HG03565 (cell line): ENCODE measurements at regions not wholly inside any gene's neighbourhood (a gene's known extent, or its start where the extent isn't known, plus 50 kb on each side); places are given as distances from the start of the nearest gene placed in this dataset.
"Not testable (repeated sequence)": the region's sequence is repeated elsewhere in the genome, so short reads cannot be mapped to it uniquely, and the experiment has no call there.

Experiments
- ATAC-seq: cut with Tn5 transposase; IDR thresholded peaks from one replicate; pipeline ENCODE4 v1.9.1; 2021; ENCODE audit warnings: mild to moderate bottlenecking, moderate library complexity; ENCODE audit not compliant: unreplicated experiment

- ATAC-seq = no peak
These were observed 272.6 kb upstream of the NPSR1 start for GRCh38 chr7:34385384-34385783.

DNA sequence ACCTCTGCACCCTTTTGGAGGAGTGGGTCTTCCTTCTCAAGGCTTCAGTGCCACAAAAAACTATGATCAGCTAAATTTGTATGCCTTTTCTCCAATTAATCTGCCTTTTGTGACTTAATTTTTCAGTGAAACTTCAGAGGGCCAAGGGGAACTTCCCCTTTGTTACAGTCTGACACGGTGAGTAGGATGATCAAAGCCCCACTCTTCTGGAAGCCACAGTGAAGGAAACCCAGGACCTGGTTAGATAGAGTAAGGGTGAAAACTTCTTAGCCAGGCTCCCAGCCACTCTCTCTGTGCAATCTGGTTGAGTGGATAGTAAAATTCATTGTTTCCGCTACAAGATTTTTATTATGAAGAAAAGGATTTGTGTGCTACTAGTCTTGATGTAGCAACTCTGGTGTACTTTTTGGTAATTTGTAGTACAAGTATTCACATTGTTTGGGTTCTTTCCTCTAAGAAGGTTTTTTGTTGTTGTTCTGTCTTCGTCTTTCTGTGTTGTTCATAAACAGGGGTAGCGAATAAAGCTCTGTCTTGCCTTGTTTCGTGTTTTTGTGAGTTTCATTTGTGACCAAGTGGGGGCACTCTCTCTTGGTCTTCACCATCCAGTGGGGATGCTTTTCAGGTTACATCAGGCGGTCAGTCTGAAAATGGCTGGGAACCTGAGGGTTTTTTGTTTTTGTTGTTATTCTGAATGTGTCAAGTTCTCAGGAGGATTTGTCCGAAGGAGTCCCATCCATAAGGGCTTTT lies 268.5 kb upstream of the NPSR1 start:
- no peak for ATAC-seq

DNA sequence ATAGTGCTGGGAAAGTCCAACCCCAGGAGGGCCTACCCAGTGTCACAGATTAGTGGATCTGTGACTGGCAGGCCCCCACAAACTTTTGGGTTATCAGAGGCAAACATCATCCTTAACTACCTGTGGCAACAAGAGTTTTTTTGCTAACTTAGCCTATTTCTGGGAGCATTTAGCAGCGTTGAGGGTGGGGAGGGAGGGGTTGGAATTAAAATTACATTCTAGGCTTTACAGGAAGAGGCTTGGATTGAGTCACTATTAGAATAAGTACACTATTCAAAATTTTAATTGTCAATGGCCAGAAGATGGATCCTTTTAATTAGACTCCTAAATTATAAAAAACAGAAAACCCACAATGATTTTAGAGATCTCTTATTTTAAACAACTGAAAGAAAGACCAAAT lies 267.9 kb upstream of the NPSR1 start:
- ATAC-seq = no peak

DNA sequence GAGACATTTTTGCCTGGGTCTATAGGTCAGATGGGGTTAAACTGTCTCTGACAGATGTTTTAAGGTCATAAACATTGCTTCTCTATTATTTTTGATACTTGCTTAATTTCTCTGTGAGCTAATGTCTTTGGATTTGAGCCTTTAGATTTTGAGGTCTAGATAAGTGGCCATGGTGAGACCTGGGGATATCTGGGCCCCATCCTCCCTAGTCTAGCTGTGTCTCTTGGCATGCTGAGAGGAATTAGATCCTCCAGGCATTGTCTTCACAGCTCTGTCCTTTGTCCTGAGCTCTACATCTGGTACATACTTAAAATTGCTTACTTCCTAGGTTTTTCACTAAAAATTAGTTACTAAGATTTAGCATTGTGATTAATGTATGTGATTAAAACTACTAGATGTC lies 265.0 kb upstream of the NPSR1 start:
- no peak for ATAC-seq

- ATAC-seq = no peak
These were observed 261.5 kb upstream of the NPSR1 start for GRCh38 chr7:34396437-34397064.

DNA sequence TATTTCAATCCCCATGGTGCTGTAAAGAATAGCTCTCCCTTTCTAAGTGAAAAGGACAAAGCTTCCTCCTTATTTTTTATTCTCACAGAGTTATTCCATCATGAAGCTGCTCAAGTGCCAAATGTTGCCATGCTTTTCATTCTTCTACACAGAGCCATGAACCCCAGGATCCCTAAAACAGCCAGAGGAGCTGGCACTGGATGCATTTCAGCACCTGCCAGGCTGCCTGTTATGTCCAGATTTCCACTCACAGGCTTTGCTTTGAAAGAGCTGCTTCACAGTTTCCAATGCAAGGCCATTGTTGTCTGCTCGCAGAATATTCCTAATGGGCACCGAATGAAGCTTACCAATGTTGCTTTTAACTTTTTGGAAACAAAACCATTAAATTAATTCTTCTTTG lies 256.2 kb upstream of the NPSR1 start:
- ATAC-seq = no peak

- ATAC-seq = no peak
These were observed 251.0 kb upstream of the NPSR1 start for GRCh38 chr7:34406848-34407530.

- no peak for ATAC-seq
These were observed 250.4 kb upstream of the NPSR1 start for GRCh38 chr7:34407586-34407985.

GRCh38 chr7:34417781-34418180 lies 240.2 kb upstream of the NPSR1 start:
- no peak for ATAC-seq

DNA sequence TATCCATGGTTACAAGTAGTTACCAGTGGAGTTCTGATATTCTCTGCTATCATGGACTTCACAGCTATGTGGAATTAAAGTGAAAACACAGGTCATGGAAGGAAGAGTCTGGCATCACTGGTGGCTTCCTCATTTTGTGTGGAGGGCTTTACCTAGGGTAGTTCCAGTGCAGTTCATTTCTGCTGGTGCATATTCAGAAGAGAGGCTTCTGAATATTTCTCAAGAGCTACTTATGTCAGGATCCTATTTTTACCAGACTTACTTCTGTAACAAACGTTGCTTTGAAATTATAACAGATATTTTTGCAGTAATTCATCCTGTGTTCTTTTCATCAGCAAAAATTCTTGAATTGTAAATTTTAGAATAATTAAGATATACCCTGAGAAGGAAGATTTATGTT lies 236.5 kb upstream of the NPSR1 start:
- ATAC-seq = no peak

- no peak for ATAC-seq
These were observed 232.8 kb upstream of the NPSR1 start for GRCh38 chr7:34425194-34425593.

DNA sequence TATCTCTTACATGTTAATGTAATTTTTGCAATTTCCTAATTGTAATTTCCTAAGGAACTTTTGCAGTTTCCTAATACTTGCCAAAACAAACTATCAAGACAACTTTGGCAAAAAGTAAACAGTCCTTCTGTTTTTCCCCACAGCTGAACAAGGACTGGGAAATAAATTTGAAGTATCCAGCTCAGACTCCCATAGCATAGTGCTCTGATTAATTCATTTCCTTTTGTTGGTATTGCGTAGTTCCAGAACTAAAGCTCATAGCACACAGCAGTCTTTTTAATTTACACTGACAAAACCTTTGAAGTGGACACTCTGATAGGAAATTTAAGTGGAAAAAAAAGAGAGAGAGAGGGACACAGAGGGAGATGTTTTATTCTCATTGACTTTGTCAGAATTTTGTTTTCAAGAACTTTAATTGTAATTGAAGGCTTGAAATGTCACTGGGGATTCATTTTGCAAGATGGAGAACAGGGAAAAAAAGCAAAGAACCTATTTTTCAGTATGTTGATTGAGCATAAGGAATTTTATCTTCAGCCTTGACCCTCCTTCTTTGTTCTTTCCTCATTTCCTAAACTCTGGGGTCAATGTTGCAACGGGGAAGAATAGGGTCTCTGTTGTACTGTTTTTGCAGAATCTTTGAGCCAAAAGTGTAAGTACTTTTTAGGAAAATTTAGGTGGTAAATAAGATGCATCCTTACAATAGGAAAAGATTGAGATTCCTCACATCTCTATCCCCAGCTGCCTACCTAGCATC lies 232.2 kb upstream of the NPSR1 start:
- no peak for ATAC-seq

GRCh38 chr7:34430456-34430855 lies 227.6 kb upstream of the NPSR1 start:
- no peak for ATAC-seq

DNA sequence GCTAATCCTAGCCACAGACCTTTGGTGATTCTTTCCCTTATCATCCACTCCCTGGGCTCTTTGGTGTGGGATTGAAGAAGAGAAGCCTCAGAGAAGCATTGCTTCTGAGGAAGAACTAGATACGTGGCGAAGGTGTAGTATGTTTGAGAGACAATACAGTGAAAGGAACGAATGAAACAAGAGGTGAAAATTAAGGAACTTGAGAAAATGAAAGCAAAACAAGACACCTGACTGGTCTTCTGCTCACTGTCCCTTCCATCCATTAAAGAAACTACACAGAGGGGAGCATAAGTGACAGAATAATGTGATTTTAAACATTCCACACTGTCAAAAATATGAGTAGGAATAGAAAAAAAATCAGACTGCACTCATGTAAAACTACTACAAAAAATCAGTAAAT lies 219.6 kb upstream of the NPSR1 start:
- no peak for ATAC-seq

DNA sequence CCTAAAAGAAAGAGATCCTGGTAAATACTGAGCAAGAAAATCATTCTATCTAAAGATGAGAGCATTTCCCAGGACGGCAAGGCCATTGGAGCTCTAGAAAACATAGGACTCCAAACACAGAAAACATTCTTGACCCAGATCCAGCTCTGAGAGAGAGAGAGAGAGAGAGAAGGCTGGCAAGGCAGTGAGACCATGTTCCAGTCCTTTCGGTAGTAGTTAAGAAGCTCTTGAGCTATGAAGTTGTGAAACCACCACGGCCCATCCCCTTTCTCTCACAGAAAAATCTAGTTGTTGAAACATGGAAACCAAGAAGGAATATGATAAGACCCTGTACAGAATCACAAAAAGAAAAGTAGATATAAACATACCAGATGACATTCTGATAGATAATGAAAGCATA lies 212.4 kb upstream of the NPSR1 start:
- no peak for ATAC-seq

DNA sequence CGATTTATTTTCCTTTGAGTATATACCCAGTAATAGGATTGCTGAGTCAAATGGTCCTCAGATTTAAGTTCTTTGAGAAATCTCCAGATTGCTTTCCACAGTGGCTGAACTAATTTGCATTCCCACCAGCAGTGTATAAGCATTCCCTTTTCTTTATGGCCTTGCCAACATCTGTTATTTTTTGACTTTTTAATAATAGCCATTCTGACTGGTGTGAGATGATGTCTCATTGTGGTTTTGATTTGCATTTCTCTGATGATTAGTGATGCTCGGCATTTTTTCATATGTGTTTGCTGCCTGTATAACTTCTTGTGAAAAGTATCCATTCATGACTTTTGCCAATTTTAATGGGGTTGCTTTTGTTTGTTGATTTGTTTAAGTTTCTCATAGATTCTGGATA lies 209.5 kb upstream of the NPSR1 start:
- not testable (repeated sequence) for ATAC-seq

DNA sequence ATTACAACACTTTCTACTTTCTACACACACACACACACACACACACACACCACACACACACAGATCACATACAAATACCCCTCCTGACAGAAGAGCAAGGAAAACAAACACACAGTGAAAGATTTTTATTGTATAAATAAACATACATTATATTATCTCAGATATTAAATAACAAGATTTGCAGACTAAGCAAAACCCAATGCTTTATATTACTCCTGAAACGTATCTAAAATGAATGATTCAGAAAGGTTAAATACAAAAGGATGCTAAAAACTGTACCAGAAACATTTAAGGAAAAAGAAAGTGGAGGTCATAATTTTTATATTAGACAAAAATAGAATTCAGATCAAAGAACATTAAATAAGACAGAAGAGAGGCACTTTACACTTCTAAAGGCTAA lies 208.3 kb upstream of the NPSR1 start:
- ATAC-seq = no peak

DNA sequence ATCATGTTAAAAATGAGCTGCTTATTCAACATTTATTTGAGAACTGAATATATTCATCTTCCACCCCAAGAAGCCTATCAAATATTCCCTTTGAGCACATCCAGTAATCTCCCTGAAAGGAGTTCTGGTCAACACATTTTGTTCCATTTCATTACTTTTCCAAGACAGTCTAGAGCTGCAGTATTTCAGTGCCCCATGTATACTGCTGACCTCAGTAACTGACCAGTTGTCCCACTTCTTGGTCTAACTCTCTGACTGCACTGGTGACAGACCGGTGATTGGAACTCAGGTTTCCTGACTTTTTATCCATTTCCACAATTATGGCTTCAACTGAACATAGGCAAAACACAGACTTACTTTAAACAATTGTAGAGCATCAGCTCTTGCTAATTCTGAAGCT lies 206.8 kb upstream of the NPSR1 start:
- no peak for ATAC-seq

DNA sequence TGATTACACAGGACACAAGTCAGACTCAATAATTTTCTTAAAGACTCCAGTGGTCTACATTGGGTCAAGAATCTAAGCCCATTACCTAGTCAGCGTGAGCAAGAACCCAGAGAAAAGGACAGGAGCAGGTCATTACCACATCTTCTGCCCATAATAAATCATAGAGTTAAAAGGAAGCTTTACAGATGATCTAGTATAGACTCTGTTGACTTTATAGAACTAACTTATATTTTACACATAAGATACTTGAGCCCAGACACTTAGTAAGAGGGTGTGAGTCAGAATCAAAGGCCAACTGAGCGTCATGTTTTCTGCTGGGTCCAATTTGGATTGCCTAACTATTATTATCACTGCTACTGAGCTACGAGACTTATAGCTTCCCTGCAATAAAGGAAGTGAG lies 206.1 kb upstream of the NPSR1 start:
- ATAC-seq = no peak

- ATAC-seq = no peak
These were observed 205.7 kb upstream of the NPSR1 start for GRCh38 chr7:34452363-34452762.

DNA sequence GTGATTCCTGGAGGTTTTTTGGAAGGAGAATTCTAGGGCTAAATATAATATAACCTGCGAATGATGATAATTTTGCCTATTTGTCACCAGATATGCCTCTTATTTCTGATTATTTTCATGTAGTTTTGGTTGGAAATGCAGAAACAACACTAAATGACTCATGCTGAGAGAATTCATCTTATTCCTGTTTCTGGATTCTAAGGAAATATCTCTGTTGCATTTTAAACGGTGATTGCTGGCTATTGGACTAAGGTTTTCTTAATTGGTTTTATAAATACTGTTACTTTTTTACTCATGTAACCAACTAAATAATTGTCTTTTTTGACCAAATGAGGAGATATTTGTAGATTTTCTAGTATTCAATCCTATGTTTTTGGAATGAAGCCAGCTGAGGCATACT lies 204.9 kb upstream of the NPSR1 start:
- no peak for ATAC-seq

DNA sequence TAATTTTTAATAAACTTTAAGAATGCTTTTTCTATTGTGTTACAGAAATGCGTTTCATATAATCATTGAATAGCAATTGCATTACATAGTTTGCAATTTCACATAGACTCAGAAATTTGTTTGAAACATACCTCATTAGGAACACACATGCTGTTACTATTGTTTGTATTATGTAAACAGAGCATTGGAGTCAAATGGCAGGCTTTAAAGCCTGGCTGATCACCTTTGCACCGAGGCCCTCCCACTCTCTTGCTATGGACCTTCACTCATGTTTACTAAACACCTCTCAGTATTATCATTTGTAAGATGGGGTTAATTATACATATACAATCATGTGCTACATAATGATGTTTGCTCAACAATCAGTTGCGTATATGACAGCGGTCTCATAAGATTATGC lies 203.6 kb upstream of the NPSR1 start:
- ATAC-seq = no peak
